ENCODE measurements at regions not wholly inside any gene's neighbourhood (a gene's known extent, or its start where the extent isn't known, plus 50 kb on each side); places are given as distances from the start of the nearest gene placed in this dataset.
"Not testable (repeated sequence)": the region's sequence is repeated elsewhere in the genome, so short reads cannot be mapped to it uniquely, and the experiment has no call there.

GRCh38 chr11:86149792-86150191 is 80.9 kb upstream of the PICALM start:
- no peak for DNase-seq (ENCODE audit: low read depth in 4 of 4, low spot score in 3 of 4)

GRCh38 chr11:86148345-86148747 is 79.5 kb upstream of the PICALM start:
- no peak for DNase-seq (ENCODE audit: low read depth in 4 of 4, low spot score in 3 of 4)

GRCh38 chr11:86147004-86147403 is 78.1 kb upstream of the PICALM start:
- no peak for DNase-seq (ENCODE audit: low read depth in 4 of 4, low spot score in 3 of 4)

- peak in 1 of 4 donors; percentile 42 for DNase-seq (ENCODE audit: low read depth in 4 of 4, low spot score in 3 of 4)
Measured at GRCh38 chr11:86145439-86146156, 76.7 kb upstream of the PICALM start.

- DNase-seq (ENCODE audit: low read depth in 4 of 4, low spot score in 3 of 4): no peak
Measured at GRCh38 chr11:86144846-86145245, 76.0 kb upstream of the PICALM start.

GRCh38 chr11:86144087-86144486 is 75.2 kb upstream of the PICALM start:
- DNase-seq (ENCODE audit: low read depth in 4 of 4, low spot score in 3 of 4): not testable (repeated sequence)

- no peak for DNase-seq (ENCODE audit: low read depth in 4 of 4, low spot score in 3 of 4)
Measured at GRCh38 chr11:86143087-86144030, 74.5 kb upstream of the PICALM start.

GRCh38 chr11:86142170-86142569 is 73.3 kb upstream of the PICALM start:
- DNase-seq (ENCODE audit: low read depth in 4 of 4, low spot score in 3 of 4): no peak

- no peak for DNase-seq (ENCODE audit: low read depth in 4 of 4, low spot score in 3 of 4)
Measured at GRCh38 chr11:86141727-86142126, 72.8 kb upstream of the PICALM start.

- no peak for DNase-seq (ENCODE audit: low read depth in 4 of 4, low spot score in 3 of 4)
Measured at GRCh38 chr11:86140334-86140990, 71.6 kb upstream of the PICALM start.

- DNase-seq (ENCODE audit: low read depth in 4 of 4, low spot score in 3 of 4): no peak
Measured at GRCh38 chr11:86138958-86139357, 70.1 kb upstream of the PICALM start.

GRCh38 chr11:86136538-86136937 is 67.7 kb upstream of the PICALM start:
- DNase-seq (ENCODE audit: low read depth in 4 of 4, low spot score in 3 of 4): no peak

- DNase-seq (ENCODE audit: low read depth in 4 of 4, low spot score in 3 of 4): no peak
Measured at GRCh38 chr11:86135319-86135714, 66.4 kb upstream of the PICALM start.

- DNase-seq (ENCODE audit: low read depth in 4 of 4, low spot score in 3 of 4): no peak
Measured at GRCh38 chr11:86134580-86135318, 65.9 kb upstream of the PICALM start.

- no peak for DNase-seq (ENCODE audit: low read depth in 4 of 4, low spot score in 3 of 4)
Measured at GRCh38 chr11:86132667-86133249, 63.9 kb upstream of the PICALM start.

GRCh38 chr11:86129740-86130540 is 61.1 kb upstream of the PICALM start:
- DNase-seq (ENCODE audit: low read depth in 4 of 4, low spot score in 3 of 4): no peak

- no peak for DNase-seq (ENCODE audit: low read depth in 4 of 4, low spot score in 3 of 4)
Measured at GRCh38 chr11:86128914-86129313, 60.0 kb upstream of the PICALM start.

- no peak for DNase-seq (ENCODE audit: low read depth in 4 of 4, low spot score in 3 of 4)
Measured at GRCh38 chr11:86126862-86127261, 58.0 kb upstream of the PICALM start.

All from left renal pelvis (tissue), 4 donors.